ENCODE measurements at regions not wholly inside any gene's neighbourhood (a gene's known extent, or its start where the extent isn't known, plus 50 kb on each side); places are given as distances from the start of the nearest gene placed in this dataset.

DNA sequence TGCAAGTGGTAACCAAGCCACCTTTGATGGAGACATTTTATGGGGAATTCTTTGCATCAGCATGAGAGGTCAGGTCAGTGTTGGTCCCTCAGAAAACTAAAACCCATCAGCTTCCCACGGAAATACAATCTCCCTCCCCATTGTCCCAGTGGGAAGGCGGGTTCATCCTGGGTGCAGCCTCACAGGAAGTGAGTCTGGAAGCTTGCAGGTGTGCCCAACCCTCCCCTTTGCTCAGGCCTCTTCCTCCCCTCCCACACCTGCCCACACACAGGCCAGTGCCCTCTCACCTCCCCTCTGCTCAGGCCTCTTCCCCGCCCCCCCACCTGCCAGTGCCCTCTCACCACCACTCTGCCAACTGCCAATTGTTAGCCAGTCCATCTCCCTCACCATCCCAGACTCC, 166.8 kb upstream of the RAB6C start:
- TF ChIP-seq, protein P1, sequence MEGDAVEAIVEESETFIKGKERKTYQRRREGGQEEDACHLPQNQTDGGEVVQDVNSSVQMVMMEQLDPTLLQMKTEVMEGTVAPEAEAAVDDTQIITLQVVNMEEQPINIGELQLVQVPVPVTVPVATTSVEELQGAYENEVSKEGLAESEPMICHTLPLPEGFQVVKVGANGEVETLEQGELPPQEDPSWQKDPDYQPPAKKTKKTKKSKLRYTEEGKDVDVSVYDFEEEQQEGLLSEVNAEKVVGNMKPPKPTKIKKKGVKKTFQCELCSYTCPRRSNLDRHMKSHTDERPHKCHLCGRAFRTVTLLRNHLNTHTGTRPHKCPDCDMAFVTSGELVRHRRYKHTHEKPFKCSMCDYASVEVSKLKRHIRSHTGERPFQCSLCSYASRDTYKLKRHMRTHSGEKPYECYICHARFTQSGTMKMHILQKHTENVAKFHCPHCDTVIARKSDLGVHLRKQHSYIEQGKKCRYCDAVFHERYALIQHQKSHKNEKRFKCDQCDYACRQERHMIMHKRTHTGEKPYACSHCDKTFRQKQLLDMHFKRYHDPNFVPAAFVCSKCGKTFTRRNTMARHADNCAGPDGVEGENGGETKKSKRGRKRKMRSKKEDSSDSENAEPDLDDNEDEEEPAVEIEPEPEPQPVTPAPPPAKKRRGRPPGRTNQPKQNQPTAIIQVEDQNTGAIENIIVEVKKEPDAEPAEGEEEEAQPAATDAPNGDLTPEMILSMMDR (IDR thresholded peaks at IDR 0.05), result no peak
- no peak for TF ChIP-seq POLR2A (IDR thresholded peaks at IDR 0.05)

Measured in Peyer's patch (tissue), 4 donors.